SU-DHL-6 (cell line): ENCODE measurements at regions not wholly inside any gene's neighbourhood (a gene's known extent, or its start where the extent isn't known, plus 50 kb on each side); places are given as distances from the start of the nearest gene placed in this dataset.

Experiments used
- EZH2phosphoT487 ChIP-seq: fragments of 200-600 bp; sonication (generic), shearing (Covaris generic); conservative IDR thresholded peaks from 2 replicates; pipeline ENCODE4 v1.6.1; 2018; ENCODE audit warnings: mild to moderate bottlenecking, antibody characterized with exemption, low read length, moderate library complexity, mixed read lengths
- TF ChIP-seq, protein P1 (sequence below): fragments of 200-600 bp; sonication (generic); IDR thresholded peaks from one replicate; pipeline ENCODE4 v1.5.1; 2017; ENCODE audit warnings: antibody characterized with exemption, mild to moderate bottlenecking, low read length, moderate library complexity; ENCODE audit not compliant: insufficient read depth, poor library complexity, severe bottlenecking

DNA sequence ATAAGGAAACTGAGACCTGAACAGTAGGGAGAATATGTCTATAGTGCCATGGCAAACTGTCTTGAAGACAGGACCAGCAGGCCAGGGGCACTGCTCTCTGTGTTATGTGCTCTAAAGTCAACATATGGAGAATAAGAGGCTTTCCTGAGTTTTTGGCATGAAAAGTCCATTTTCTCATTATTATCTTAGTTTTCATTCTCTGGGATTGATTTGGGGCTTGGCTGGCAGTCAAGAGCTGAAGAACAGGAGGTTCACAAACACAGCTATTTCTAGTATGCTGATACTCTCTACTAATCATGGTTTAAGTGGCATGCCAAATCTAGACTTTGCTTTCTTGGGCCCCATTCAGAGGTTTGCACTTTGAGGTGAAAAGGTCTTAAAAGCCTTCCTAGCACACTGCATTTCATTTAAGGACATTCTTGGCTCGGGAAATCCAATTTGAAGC is 404.4 kb downstream of the ZNF608 start:
- TF ChIP-seq, protein P1, sequence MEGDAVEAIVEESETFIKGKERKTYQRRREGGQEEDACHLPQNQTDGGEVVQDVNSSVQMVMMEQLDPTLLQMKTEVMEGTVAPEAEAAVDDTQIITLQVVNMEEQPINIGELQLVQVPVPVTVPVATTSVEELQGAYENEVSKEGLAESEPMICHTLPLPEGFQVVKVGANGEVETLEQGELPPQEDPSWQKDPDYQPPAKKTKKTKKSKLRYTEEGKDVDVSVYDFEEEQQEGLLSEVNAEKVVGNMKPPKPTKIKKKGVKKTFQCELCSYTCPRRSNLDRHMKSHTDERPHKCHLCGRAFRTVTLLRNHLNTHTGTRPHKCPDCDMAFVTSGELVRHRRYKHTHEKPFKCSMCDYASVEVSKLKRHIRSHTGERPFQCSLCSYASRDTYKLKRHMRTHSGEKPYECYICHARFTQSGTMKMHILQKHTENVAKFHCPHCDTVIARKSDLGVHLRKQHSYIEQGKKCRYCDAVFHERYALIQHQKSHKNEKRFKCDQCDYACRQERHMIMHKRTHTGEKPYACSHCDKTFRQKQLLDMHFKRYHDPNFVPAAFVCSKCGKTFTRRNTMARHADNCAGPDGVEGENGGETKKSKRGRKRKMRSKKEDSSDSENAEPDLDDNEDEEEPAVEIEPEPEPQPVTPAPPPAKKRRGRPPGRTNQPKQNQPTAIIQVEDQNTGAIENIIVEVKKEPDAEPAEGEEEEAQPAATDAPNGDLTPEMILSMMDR: no peak
- no peak for TF ChIP-seq EZH2phosphoT487
